CD14-positive monocyte (primary cell): ENCODE measurements at regions not wholly inside any gene's neighbourhood (a gene's known extent, or its start where the extent isn't known, plus 50 kb on each side); places are given as distances from the start of the nearest gene placed in this dataset.
"Not testable (repeated sequence)": the region's sequence is repeated elsewhere in the genome, so short reads cannot be mapped to it uniquely, and the experiment has no call there.

Source experiments
- DNase-seq, 3 donors: peaks; one replicate each; pipeline ENCODE4 v3.0.0-alpha.2; 2011 to 2022
- H2AFZ ChIP-seq: 2 replicates; pipeline ENCODE4 v1.6.0; 2012; ENCODE audit warnings: mild to moderate bottlenecking, low read depth, low read length, inconsistent platforms; ENCODE audit not compliant: insufficient read depth, poor library complexity, severe bottlenecking
- H3K27ac ChIP-seq, 2 donors: 1 replicate in 1 of 2; 2 replicates in 1 of 2; pipeline ENCODE4 v1.5.1; 2012 to 2013; ENCODE audit warnings: low read length in 2 of 2, control low read depth in 1 of 2, inconsistent platforms in 1 of 2, low read depth in 1 of 2, mild to moderate bottlenecking in 1 of 2
- H3K27me3 ChIP-seq, 2 donors: one replicate each; pipeline versions ENCODE4 v1.6.0 to v1.6.1; 2011 to 2013; ENCODE audit warnings: low read length in 2 of 2; ENCODE audit not compliant: control insufficient read depth in 2 of 2, insufficient read depth in 2 of 2
- H3K36me3 ChIP-seq, 2 donors: replicated peaks in 1 of 2; 1 replicate in 1 of 2; 2 replicates in 1 of 2; pipeline versions ENCODE4 v1.5.1 to v1.6.1; 2012 to 2013; ENCODE audit warnings: low read length in 2 of 2, control low read depth in 1 of 2, inconsistent platforms in 1 of 2, mild to moderate bottlenecking in 1 of 2; ENCODE audit not compliant: insufficient read depth in 2 of 2, control insufficient read depth in 1 of 2
- H3K4me1 ChIP-seq, 2 donors: 1 replicate in 1 of 2; 2 replicates in 1 of 2; pipeline versions ENCODE4 v1.5.1 to v1.6.1; 2012 to 2013; ENCODE audit warnings: low read length in 2 of 2, control low read depth in 1 of 2, inconsistent platforms in 1 of 2, mild to moderate bottlenecking in 1 of 2, moderate library complexity in 1 of 2; ENCODE audit not compliant: insufficient read depth in 2 of 2, control insufficient read depth in 1 of 2
- H3K4me2 ChIP-seq: replicated peaks from 2 replicates; pipeline ENCODE3; 2012; ENCODE audit warnings: low read length, moderate library complexity, mild to moderate bottlenecking; ENCODE audit not compliant: poor library complexity, severe bottlenecking; ENCODE audit errors: extremely low read depth
- H3K4me3 ChIP-seq, 3 experiments: fragments of 200-600 bp in 1 of 3; sonication (generic) in 1 of 3; replicated peaks in 1 of 3; 1 replicate in 2 of 3; 2 replicates in 1 of 3; pipeline ENCODE4 v1.5.1; 2011 to 2013; ENCODE audit warnings: low read length in 3 of 3, mild to moderate bottlenecking in 3 of 3, control low read depth in 2 of 3, low read depth in 2 of 3, inconsistent platforms in 1 of 3, moderate library complexity in 1 of 3
- H3K79me2 ChIP-seq: 2 replicates; pipeline ENCODE4 v1.6.0; 2012; ENCODE audit warnings: mild to moderate bottlenecking, control low read depth, inconsistent platforms, low read length, moderate library complexity; ENCODE audit not compliant: insufficient read depth
- H3K9ac ChIP-seq: 2 replicates; pipeline ENCODE4 v1.6.0; 2017; ENCODE audit warnings: low read length, mild to moderate bottlenecking; ENCODE audit not compliant: insufficient read depth, poor library complexity, severe bottlenecking
- H3K9me3 ChIP-seq, 2 donors: replicated peaks in 1 of 2; 1 replicate in 1 of 2; 2 replicates in 1 of 2; pipeline versions ENCODE4 v1.5.1 to v1.6.1; 2012 to 2013; ENCODE audit warnings: low read length in 2 of 2, control low read depth in 1 of 2; ENCODE audit not compliant: control insufficient read depth in 1 of 2, insufficient read depth in 1 of 2
- H4K20me1 ChIP-seq: 2 replicates; pipeline ENCODE4 v1.6.0; 2012; ENCODE audit warnings: mild to moderate bottlenecking, low read length, control low read depth, moderate library complexity; ENCODE audit not compliant: insufficient read depth
- H3K27ac Mint-ChIP-seq, 7 donors: one replicate each; pipeline ENCODE4 v1.8.0; 2020; ENCODE audit warnings: mild to moderate bottlenecking in 7 of 7, mixed read lengths in 7 of 7, moderate library complexity in 6 of 7, inconsistent platforms in 2 of 7
- H3K27me3 Mint-ChIP-seq, 3 donors: one replicate each; pipeline ENCODE4 v1.8.0; 2021 to 2022; ENCODE audit warnings: low read depth in 3 of 3, mild to moderate bottlenecking in 3 of 3, mixed read lengths in 3 of 3, moderate library complexity in 3 of 3, inconsistent platforms in 1 of 3
- H3K36me3 Mint-ChIP-seq, 2 donors: one replicate each; pipeline ENCODE4 v1.8.0; 2020; ENCODE audit warnings: mixed read lengths in 2 of 2, inconsistent platforms in 1 of 2, mild to moderate bottlenecking in 1 of 2
- H3K4me1 Mint-ChIP-seq: one replicate; pipeline ENCODE4 v1.8.0; 2020; ENCODE audit warnings: mild to moderate bottlenecking, mixed read lengths
- H3K4me3 Mint-ChIP-seq, 2 donors: one replicate each; pipeline ENCODE4 v1.8.0; 2020; ENCODE audit warnings: mild to moderate bottlenecking in 2 of 2, mixed read lengths in 2 of 2, moderate library complexity in 1 of 2
- H3K9me3 Mint-ChIP-seq, 7 donors: one replicate each; pipeline ENCODE4 v1.8.0; 2020 to 2022; ENCODE audit warnings: mixed read lengths in 7 of 7, mild to moderate bottlenecking in 6 of 7, moderate library complexity in 6 of 7, inconsistent platforms in 2 of 7
- CTCF ChIP-seq: fragments of 200-600 bp; IDR thresholded peaks from one replicate; pipeline ENCODE4 v1.8.0; 2022; ENCODE audit warnings: antibody characterized with exemption, mild to moderate bottlenecking
- WGBS: methylation state at CpG from one replicate; pipeline ENCODE4 v1.1.5; 2013; ENCODE audit warnings: missing lambda C conversion rate; ENCODE audit not compliant: insufficient coverage; 5-methylcytosine and 5-hydroxymethylcytosine counted together
- intact Hi-C, 2 donors: fragments of 100-400 bp; cut with micrococcal nuclease; formaldehyde crosslinking; loops; one replicate each; pipeline versions ENCODE4 v1.15.0 to v1.15.1; 2023

- Histone ChIP-seq H2AFZ (no peak overlapping the region), H4K20me1 (no peaks in the 10 kb centered on the region), H3K9me3 (no peaks in the 10 kb centered on the region), H3K4me2 (no peak overlapping the region), H3K79me2 (no peaks in the 10 kb centered on the region), H3K9ac (no peak overlapping the region), H3K27ac (no peak overlapping the region), H3K36me3 (no peaks in the 10 kb centered on the region), H3K27me3 (no peaks in the 10 kb centered on the region), H3K4me3 (no peak overlapping the region), H3K4me1 (no peaks in the 10 kb centered on the region)
- peak in 2 of 3 donors; percentile 4 to 56 for DNase-seq
- WGBS: no CpG with 5 or more reads among the region's 1 CpG
- H3K27me3 Mint-ChIP-seq: peaks cover 10 to 23% (median 13%) of the 10 kb centered on the region in 3 donors
- H3K9me3 Mint-ChIP-seq: peaks cover 0 to 12% (median 0%) of the 10 kb centered on the region in 7 donors
- H3K27ac Mint-ChIP-seq: no peak overlapping the region
- peaks cover 4% of the 10 kb centered on the region for H3K4me1 Mint-ChIP-seq
- H3K36me3 Mint-ChIP-seq: no peaks in the 10 kb centered on the region
- intact Hi-C loops: no loop called here
- no peak for TF ChIP-seq CTCF
- H3K4me3 Mint-ChIP-seq: no peak overlapping the region
These were observed 355.5 kb downstream of the BCL11B start for GRCh38 chr14:98916476-98916875.

GRCh38 chr14:98919434-98919833 is 352.6 kb downstream of the BCL11B start:
- Histone ChIP-seq H3K4me3 (no peak overlapping the region), H3K27me3 (no peaks in the 10 kb centered on the region), H3K79me2 (no peaks in the 10 kb centered on the region), H3K36me3 (no peaks in the 10 kb centered on the region), H3K4me1 (no peaks in the 10 kb centered on the region), H3K9me3 (no peaks in the 10 kb centered on the region), H4K20me1 (no peaks in the 10 kb centered on the region), H3K27ac (no peak overlapping the region), H2AFZ (no peak overlapping the region), H3K9ac (no peak overlapping the region), H3K4me2 (no peak overlapping the region)
- H3K4me3 Mint-ChIP-seq: no peak overlapping the region
- H3K36me3 Mint-ChIP-seq: no peaks in the 10 kb centered on the region
- H3K27ac Mint-ChIP-seq: no peak overlapping the region
- 17% methylated on average over 1 of the region's 2 CpGs for WGBS
- peaks cover 16 to 21% (median 18%) of the 10 kb centered on the region in 3 donors for H3K27me3 Mint-ChIP-seq
- no peak for DNase-seq
- no peak for TF ChIP-seq CTCF
- peaks cover 4% of the 10 kb centered on the region for H3K4me1 Mint-ChIP-seq
- intact Hi-C loops: no loop called here
- peaks cover 0 to 25% (median 4%) of the 10 kb centered on the region in 7 donors for H3K9me3 Mint-ChIP-seq

- Mint-ChIP-seq H3K9me3 (peaks cover 0 to 25% (median 6%) of the 10 kb centered on the region in 7 donors), H3K27me3 (peaks cover 12 to 17% (median 12%) of the 10 kb centered on the region in 3 donors)
- H3K36me3 ChIP-seq, H3K4me2 ChIP-seq, intact Hi-C loops, H3K27ac Mint-ChIP-seq, H2AFZ ChIP-seq, H3K4me3 Mint-ChIP-seq, H3K4me1 ChIP-seq, H3K4me1 Mint-ChIP-seq, H3K36me3 Mint-ChIP-seq, H3K9me3 ChIP-seq, H3K4me3 ChIP-seq, H3K79me2 ChIP-seq, H3K27me3 ChIP-seq, H3K9ac ChIP-seq, H3K27ac ChIP-seq, H4K20me1 ChIP-seq: not testable (repeated sequence)
- WGBS: no CpG with 5 or more reads among the region's 3 CpGs
- DNase-seq: peak in 1 of 3 donors; percentile 17
These were observed 350.7 kb downstream of the BCL11B start for GRCh38 chr14:98921306-98921705.
